Endometrial microvascular endothelial cells (primary cell): ENCODE measurements at regions not wholly inside any gene's neighbourhood (a gene's known extent, or its start where the extent isn't known, plus 50 kb on each side); places are given as distances from the start of the nearest gene placed in this dataset.

Source experiments
- in situ Hi-C: cut with HindIII; loops from 2 replicates; pipeline ENCODE4 v1.10.0; 2017; ENCODE audit warnings: low sequenced_read_pairs, low pct_unique_long_range_greater_than_20kb; ENCODE audit errors: inconsistent ontology term

- in situ Hi-C loops: no loop called here
Measured at GRCh38 chr5:164358531-164359259, 853.3 kb downstream of the MAT2B start.

- in situ Hi-C loops: no loop called here
Measured at GRCh38 chr5:164359260-164360255, 854.1 kb downstream of the MAT2B start.

- in situ Hi-C loops: no loop called here
Measured at GRCh38 chr5:164360589-164360988, 855.2 kb downstream of the MAT2B start.

- in situ Hi-C loops: no loop called here
Measured at GRCh38 chr5:164361986-164362385, 856.6 kb downstream of the MAT2B start.

GRCh38 chr5:164362835-164363234, 857.4 kb downstream of the MAT2B start:
- in situ Hi-C loops: no loop called here

GRCh38 chr5:164364237-164365208, 859.1 kb downstream of the MAT2B start:
- in situ Hi-C loops: no loop called here

- in situ Hi-C loops: no loop called here
Measured at GRCh38 chr5:164370841-164371240, 865.4 kb downstream of the MAT2B start.

- in situ Hi-C loops: no loop called here
Measured at GRCh38 chr5:164372892-164373291, 867.5 kb downstream of the MAT2B start.

GRCh38 chr5:164373876-164374275, 868.5 kb downstream of the MAT2B start:
- in situ Hi-C loops: no loop called here

- in situ Hi-C loops: no loop called here
Measured at GRCh38 chr5:164375051-164375450, 869.6 kb downstream of the MAT2B start.

GRCh38 chr5:164376843-164377242, 871.4 kb downstream of the MAT2B start:
- in situ Hi-C loops: no loop called here

GRCh38 chr5:164377746-164378145, 872.3 kb downstream of the MAT2B start:
- in situ Hi-C loops: no loop called here

GRCh38 chr5:164383662-164384061, 878.2 kb downstream of the MAT2B start:
- in situ Hi-C loops: no loop called here

- in situ Hi-C loops: no loop called here
Measured at GRCh38 chr5:164392531-164392930, 887.1 kb downstream of the MAT2B start.

GRCh38 chr5:164394686-164395194, 889.3 kb downstream of the MAT2B start:
- in situ Hi-C loops: no loop called here

GRCh38 chr5:164412531-164412930, 907.1 kb downstream of the MAT2B start:
- in situ Hi-C loops: no loop called here

GRCh38 chr5:164420161-164420560, 914.7 kb downstream of the MAT2B start:
- in situ Hi-C loops: no loop called here

GRCh38 chr5:164422400-164422799, 917.0 kb downstream of the MAT2B start:
- in situ Hi-C loops: no loop called here
